ENCODE measurements at regions not wholly inside any gene's neighbourhood (a gene's known extent, or its start where the extent isn't known, plus 50 kb on each side); places are given as distances from the start of the nearest gene placed in this dataset.
A peak's percentile ranks its signal among the peaks of the same experiment; 100 is the strongest.
"Not testable (repeated sequence)": the region's sequence is repeated elsewhere in the genome, so short reads cannot be mapped to it uniquely, and the experiment has no call there.

DNA sequence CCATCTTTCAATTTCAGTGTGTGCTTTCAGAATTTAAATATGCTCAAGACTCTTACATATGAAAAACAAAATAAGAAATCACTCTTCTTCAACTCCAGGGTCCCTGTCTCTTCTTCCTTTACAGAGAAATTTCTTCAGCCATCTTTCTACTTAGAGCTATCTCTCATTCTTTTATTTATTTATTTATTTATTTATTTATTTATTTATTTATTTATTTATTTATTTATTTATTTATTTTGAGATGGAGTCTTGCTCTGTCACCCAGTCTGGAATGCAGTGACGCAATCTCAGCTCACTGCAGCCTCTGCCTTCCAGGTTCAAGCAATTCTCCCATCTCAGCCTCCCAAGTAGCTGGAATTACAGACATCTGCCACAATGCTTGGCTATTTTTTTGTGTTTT lies 211.7 kb downstream of the DUSP10 start:
- not testable (repeated sequence) for DNase-seq (ENCODE audit: low read depth)

DNA sequence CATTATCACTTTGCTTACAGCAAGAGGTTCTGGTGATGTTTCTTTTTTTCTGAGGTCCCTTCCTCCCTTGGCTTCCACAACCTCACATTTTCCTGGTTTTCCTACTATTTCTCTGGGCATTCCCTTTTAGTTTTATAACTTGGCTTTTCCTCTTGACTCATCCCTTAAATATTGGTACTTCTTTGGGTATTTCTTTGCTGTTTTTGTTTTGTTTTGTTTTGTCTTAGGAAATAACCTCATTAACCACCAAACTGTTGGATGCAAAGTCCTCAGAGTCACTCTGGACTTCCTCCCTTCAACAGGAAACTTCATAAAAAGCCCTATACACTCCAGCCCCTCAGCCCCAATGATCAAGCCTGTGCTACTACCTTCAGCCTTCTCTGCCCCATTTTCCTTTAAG lies 211.1 kb downstream of the DUSP10 start:
- DNase-seq (ENCODE audit: low read depth): no peak

DNA sequence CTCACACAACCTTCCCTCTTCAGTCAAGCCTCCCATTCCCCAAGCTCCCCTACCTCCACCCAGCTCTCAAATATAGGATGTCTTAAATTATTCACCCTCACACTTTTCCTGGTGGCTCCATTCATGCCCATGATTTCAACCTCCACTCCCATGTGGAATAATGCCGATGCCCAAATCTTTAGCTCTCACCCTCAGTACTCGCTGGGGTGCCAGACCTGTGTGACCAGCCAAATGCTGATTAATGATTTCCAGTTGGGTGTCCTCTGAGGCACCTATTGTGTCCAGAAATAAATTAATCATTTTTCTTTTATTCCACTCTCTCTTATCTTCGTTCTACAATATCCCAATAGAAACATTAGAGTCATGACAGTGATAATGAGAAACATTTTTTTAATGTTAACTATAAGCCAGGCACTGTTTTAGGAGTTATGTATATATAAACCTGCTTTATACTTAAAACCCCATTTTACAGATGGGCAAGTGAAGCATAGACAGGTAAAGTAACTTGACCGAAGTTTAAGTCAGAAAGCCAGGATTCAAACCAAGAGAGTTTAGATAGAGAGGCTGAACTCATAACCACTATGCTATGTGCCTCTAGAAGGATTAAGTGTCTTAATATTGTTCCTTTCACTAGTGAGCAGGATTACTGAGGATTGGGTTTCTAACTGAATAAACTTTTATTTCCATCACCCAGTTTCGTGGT lies 209.7 kb downstream of the DUSP10 start:
- peak; percentile 22 for DNase-seq (ENCODE audit: low read depth)

DNA sequence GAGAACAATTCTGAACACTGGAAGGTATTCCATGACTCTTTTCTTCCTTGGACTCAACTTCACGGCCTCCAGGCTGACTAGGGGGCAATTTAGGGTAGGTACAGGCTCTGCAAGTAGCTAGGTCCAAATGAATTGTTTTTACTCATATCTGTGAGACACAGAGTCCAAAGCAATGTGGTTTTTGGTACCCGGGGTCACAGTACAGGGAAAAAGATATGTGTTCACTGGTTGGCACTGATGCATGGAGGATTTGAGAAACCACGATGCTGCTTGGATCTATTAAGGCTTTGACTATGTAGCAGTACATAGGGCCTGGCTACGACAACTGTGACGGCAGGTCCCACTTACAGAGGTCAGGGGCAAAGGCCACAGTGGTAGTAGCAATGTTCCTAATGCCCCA lies 200.6 kb downstream of the DUSP10 start:
- DNase-seq (ENCODE audit: low read depth): no peak

DNA sequence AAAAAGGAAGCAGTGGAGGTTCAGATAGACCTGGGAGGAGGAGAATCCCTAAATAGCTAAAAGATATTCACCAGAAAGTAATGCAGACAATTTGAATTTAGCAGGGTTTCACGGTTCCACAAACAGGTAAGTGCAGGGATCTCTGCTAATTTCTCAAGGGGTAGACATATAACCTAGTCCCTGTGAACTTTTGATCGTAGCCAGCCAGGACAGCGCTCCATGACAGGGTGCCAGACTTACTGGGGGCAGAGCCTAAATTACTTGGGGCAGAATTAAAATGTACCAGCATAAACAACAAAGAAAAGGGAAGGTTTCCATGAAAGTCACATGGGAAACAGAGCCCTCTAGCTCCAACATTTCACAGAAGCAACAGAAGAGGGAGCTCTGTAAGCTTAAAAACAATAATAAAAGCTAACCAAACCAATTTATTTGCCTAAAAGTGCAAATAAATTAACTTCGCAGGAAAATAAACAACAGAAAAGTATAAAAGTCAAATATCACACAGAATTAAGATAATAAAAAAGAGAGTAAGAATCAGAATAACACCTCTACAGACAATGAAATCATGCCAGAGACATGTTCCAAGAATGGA lies 198.3 kb downstream of the DUSP10 start:
- peak; percentile 53 for DNase-seq (ENCODE audit: low read depth)

DNA sequence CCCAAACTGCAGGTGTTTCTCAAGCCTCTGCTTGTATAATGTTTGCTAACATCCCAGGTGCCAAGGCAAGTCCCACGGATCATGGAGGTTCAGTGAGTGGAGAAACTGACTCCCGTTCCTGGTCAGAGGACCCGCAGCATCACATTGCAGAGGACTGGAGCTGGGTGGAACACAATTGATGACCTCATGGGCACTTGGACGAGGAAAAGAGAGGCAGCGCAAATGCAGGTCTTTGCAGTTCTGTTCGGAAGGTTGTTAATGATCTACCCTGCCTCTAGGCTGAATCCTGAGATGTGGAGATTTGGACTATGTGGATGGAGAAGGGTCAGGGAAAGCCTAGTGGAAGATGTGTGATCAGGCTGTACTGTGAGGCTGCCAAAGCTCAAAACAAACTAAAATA lies 192.9 kb downstream of the DUSP10 start:
- no peak for DNase-seq (ENCODE audit: low read depth)

DNA sequence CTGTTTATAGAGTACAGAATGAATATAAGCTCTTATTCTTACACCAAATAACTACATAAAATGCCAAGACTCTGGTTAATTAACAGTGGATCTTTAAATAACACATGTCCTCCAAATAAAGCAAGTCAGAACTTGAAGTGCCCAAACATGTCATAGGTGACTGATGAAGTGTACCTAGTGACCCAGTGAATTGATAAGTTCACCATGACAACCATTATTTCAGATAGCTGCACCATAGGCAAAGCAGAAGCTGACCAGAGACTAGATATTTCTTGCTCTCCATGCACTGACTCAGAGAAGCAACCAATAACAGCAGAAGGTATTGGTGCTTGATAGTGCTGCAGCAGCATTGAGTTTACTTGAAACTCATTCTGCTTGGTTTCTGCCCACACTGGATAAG lies 192.1 kb downstream of the DUSP10 start:
- no peak for DNase-seq (ENCODE audit: low read depth)

DNA sequence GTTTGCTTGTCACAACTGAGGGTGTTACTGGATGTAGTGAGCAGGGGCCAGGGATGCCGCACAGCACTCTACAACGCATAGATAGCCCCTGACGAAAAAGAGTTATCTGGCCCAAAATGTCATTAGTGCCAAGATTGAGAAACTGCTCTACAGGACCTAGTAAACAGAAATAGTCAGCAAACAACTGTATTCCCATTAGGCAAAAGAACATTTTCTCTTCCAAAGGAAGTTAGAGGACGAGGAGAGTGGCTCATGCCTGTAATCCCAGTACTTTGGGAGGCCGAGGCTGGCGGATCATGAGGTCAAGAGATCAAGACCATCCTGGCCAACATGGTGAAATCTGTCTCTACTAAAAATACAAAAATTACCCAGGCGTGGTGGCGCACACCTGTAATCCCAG lies 189.1 kb downstream of the DUSP10 start:
- DNase-seq (ENCODE audit: low read depth): not testable (repeated sequence)

DNA sequence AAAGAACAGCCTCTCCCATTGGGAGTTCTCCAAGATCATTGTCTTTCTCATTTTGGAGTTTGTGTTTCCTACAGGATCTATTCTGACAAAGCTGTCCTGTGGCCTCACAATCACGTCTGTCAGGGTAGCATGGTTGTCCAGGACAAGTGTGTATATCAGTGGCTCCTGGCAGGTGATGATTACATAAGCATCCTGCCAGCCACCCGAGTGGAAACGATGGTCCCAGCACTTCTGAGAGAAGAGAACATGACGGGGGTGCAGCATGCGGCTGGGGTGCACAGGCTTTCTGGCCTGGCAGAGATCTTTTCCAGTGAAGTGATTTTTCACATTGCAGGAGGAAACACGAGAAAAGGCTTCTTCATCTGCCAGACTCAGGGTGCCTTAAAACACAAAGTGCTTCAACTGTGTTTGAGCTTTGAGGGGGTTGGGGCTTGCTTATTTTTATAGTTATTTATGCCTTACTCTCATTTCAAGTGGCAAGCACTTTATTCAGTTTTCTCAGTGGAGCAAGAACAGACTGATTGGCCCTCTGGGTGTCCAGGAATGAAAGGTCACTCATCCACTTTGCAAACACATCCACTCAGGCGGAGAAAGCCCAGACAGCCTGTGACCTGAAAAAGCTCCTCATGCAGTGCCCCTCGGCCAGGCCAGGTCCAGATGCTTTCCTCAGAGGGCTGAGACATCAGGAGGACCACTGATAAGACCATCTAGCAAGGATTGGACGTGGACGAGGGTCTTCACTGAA lies 186.0 kb downstream of the DUSP10 start:
- no peak for DNase-seq (ENCODE audit: low read depth)

DNA sequence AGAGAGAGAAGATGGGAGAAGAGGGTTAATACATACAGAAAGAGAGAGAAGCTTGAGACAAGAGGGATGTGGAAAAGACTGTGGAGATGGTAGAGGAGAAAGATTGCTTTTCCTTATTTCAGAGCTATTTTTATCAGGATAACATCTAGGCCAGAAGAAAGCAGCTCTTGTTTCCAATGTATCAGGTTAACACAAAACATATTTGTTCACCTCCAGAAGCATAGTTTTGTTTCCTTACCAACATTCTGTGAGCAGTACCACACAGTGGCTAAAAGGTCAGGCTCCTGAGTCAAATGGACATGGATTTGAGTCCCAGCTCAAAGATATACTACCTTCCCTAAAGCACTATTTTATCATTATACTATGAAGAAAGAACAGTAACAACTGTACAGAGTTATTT lies 185.5 kb downstream of the DUSP10 start:
- no peak for DNase-seq (ENCODE audit: low read depth)

DNA sequence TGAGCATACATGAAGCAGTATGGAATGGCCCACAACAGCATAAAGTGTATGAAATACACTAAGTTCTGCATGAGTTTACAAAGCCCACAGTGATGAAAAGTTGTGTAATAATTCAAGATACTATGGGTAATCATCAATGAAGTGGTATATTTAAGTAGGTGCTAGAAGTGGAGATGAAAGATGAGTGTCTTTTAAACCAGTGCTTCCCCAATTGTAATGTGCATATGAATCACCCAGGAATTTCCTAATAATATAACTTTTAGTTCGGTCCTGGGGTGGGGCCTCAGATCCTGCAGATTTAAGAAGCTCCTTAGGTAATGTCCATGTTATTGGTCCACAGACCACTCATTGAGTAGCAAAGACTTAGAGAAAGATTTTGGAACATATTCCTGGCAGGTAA lies 184.9 kb downstream of the DUSP10 start:
- DNase-seq (ENCODE audit: low read depth): no peak

DNA sequence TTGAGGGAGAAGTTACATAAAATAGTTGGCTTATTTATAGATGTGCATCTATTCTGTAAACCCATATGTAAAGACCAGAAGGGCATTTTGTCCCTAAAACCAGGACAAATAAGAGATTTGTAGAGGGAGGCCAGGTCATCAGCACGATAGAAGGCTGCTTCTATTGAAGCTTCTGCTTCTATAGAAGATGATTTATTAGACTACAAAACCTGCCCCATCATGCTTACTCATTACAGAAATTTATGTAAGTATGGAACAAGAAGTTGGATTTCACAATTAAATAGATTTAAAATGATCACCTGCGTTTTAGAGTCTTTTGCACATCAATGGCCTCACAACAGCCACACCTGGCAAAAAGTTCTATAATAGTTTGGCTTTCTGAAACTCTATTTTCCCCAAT lies 183.5 kb downstream of the DUSP10 start:
- DNase-seq (ENCODE audit: low read depth): no peak

DNA sequence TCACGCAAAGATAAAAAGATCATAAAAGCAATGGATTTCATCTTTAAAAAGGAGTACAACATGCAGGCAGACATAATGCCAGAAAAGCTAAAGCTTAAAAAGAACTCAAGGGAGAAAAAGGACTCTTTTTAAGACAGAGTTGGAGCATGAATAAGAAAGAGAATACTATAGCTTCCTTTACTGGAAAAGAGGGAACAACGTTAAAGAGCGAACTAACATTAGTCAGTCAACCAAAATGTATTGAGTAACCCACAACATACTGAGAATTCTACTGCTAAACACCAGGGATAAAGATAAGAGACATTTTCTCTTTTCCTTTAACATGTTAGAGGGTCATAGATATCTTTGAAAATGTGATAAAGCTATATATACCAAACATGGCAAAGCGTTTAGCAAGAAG lies 182.0 kb downstream of the DUSP10 start:
- no peak for DNase-seq (ENCODE audit: low read depth)

DNA sequence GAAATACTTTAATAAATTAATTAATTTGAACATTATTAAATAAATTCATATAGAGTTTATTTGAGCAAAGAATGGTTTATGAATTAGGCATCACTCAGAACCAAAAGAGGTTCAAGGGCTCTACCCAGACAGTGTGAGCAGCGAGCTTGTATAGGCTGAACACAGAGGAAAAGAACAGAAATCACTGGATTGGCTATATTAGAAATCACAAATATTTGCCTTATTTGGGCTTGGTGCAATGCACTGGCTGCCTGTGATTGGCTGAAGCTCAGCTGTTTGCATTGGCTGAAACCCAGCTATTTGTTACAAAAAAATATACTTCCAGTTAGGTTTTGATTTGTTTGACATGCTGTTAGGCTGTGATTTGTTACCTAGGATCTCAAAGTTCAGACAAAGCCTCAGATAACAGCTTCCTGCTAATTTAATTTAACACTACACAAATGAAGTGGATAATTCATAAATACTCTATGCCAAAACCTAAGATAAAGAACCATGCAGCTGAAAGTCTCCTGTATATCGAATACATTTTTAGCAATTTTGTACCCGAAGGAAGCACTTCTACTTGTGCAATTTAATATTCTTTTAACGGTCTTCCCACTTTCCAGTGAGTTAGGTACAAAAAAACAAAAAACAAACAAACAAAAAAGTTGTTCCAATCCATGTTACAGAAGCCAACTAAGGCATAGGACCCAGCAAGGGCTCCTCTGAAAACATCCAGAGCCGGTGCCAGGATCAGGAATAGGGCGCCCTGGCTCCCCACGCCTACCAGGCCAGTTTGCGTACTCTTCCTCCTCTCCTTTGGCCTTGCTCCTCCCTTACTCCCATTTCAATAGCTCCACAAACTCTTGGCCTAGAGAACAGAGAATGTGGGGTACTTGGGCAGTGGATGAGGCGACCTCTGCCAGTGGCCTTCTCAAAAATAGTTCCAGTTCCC lies 179.1 kb downstream of the DUSP10 start:
- no peak for DNase-seq (ENCODE audit: low read depth)

DNA sequence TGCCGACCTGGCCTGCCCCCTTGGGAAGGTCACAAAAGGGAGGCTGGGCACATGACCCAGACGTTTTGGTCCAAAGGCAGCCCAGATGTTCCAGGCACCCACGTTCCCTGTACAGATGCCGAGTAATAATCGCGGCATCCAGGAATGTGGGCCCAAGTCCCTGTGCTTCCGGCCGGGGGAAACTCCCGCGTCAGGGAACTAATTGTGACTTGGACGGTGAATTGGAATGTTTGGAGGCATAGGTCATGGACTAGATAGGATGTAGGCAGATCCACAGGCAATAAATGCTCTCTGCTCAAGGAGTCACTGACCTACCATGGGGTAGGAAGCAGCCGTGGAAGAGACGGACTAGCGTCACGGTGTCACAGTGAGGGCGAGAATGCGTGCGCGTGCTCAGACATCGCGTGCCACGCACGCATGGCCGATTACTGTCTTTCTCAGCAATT lies 178.4 kb downstream of the DUSP10 start:
- no peak for DNase-seq (ENCODE audit: low read depth)

DNA sequence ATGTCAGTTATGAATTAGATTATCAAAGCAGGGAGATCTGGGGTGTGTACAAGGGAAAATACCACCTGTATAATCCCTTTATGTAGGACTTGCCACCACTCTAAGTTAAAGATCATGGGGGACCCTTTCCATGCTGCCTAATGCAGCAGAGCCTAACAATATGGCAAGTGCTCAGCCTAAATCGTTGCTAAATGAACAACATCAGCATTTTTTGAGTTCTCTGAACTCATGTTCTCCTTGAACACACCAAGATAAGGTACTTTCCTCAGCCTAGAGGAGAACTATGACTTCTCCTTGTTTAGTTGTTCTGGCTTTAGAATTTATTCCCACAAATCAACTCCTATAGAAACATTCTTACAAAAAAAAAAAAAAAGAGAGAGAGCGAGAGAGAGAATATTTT lies 177.0 kb downstream of the DUSP10 start:
- no peak for DNase-seq (ENCODE audit: low read depth)

DNA sequence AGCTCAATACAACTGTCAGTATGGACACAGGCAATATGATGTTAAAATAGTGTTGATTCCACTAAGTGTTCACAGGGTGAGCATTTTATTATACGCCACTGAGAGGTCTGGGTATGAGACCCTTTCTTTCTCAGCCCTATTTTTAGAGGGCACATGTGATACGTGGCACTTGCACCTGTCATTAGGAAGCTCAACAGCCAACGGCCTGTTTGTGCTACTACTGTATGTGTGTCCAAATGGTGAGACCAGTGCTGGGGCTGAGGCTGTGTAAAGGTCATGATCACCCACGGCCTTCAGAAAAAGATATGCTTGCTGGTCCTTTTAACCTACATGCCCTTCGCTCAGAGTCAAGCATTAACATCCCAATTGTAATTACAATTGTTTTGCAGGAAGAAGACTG lies 176.2 kb downstream of the DUSP10 start:
- no peak for DNase-seq (ENCODE audit: low read depth)

DNA sequence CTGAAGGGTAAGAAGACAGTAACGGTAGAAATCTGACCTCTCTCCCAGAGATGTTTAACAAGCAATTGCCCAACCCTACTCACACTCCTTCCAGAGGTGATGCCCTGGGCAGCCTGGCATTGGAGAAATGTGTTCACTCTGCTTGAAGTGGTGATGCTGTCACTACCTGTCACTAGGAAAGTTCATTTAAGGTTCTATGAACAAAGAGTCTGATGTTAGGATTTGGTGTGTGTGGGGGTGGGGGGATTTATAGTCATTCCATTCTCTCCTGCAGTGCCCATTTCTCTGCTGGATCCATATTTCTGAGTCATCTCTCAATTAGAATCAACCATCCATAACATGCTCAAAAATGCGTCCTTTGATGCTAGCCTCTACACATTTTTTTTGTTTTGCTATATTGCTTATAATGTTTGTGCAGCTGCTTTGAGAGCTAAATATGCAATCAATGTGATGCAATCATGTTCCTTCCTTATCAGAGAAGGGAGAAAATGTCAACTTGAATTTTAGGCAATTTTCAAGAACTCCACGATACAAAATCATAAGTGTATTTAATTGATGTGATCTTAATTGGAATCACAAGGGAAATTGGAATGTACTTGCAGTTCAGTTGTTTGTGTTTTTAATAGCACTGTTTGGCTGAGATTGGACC lies 173.9 kb downstream of the DUSP10 start:
- DNase-seq (ENCODE audit: low read depth): no peak

DNA sequence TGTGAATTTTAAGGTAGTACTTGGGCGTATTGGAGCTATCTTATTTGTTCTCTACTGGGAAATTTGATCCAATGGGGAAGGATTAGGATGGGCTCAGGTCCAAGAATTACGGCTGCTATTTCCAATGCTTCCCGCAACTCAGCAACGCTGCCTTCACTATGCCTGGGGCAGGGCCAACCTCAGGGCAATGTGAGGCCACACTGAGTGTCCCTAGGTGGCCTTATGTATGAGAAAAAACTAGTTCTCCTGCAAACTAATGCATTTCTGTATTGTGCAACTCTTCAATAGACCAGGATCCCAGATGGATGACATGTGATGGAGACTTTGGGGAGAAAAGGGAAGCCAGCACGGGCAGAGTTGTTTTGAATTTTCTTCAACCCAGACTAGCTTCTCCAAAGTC lies 168.1 kb downstream of the DUSP10 start:
- peak; percentile 25 for DNase-seq (ENCODE audit: low read depth)

DNA sequence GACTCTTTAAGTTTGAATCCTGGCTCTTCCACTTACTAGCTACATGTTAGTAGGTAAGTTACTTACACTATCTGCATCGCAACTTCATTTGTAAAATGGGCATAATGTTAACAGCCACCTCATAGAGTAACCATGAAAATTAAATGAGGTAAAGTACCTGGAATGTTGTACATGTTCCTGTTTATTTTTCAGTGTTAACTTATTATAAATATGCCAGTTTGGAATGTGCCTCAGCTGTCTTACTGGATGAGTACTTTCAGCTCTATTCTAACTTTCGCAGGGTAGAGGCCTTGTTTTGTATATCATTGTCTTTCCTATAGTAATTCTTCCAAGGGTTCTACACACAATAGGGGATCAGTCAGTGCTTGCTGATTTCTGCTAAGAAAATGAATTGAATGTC lies 167.4 kb downstream of the DUSP10 start:
- peak; percentile 64 for DNase-seq (ENCODE audit: low read depth)

DNA sequence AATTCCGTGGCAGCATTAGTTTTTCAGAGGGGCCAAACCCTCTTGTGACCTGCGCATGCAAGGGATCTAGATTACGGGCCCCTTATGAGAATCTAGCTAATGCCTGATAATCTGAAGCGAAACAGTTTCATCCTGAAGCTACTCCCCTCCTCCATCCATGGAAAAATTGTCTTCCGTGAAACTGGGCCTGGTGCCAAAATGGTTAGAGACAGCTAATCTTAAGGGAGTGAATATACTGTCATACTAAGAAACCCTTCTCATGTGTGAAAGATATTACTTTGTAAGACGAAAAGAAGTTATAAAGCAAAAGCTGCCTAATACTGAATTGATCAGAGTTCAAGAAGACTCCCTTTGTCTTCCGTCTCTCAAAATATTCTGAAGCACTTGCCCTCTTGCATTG lies 166.3 kb downstream of the DUSP10 start:
- DNase-seq (ENCODE audit: low read depth): peak; percentile 58

DNA sequence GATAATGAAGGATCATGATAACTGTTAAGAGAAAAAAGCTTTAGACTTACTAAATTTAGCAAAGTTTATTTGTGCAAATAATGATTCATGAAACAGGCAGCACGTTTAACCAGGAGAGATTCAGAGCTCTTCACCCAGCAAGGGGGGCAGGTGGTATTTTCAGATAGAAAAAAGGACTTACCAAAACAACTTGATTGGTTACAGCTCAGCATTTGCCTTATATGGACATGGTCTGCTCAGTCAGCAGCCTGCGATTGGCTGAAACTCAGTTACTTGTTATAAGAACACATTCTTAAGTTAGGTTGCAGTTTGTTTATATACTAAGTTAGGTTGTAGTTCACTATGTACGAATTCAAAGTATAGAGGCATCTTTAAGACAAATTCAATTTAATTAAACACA lies 165.6 kb downstream of the DUSP10 start:
- peak; percentile 90 for DNase-seq (ENCODE audit: low read depth)
